Keratinocyte (primary cell): ENCODE measurements at regions not wholly inside any gene's neighbourhood (a gene's known extent, or its start where the extent isn't known, plus 50 kb on each side); places are given as distances from the start of the nearest gene placed in this dataset.

Source experiments
- EZH2 ChIP-seq: IDR thresholded peaks from one replicate; pipeline ENCODE4 v1.6.1; 2012; ENCODE audit warnings: inconsistent platforms, mild to moderate bottlenecking, low read length, moderate library complexity
- TF ChIP-seq, protein P1 (sequence below), 3 experiments: IDR thresholded peaks in 1 of 3; conservative IDR thresholded peaks in 1 of 3; optimal IDR thresholded peaks in 1 of 3; 2 replicates in 2 of 3; 3 replicates in 1 of 3; pipeline versions ENCODE3 to v1.5.1; 2011; ENCODE audit warnings: low read length in 3 of 3, mild to moderate bottlenecking in 3 of 3, moderate library complexity in 2 of 3, control low read depth in 1 of 3, inconsistent platforms in 1 of 3; ENCODE audit not compliant: insufficient read depth in 2 of 3; ENCODE audit errors: extremely low read depth in 1 of 3

GRCh38 chr21:26297851-26298250 lies 127.3 kb upstream of the APP start:
- TF ChIP-seq, protein P1, sequence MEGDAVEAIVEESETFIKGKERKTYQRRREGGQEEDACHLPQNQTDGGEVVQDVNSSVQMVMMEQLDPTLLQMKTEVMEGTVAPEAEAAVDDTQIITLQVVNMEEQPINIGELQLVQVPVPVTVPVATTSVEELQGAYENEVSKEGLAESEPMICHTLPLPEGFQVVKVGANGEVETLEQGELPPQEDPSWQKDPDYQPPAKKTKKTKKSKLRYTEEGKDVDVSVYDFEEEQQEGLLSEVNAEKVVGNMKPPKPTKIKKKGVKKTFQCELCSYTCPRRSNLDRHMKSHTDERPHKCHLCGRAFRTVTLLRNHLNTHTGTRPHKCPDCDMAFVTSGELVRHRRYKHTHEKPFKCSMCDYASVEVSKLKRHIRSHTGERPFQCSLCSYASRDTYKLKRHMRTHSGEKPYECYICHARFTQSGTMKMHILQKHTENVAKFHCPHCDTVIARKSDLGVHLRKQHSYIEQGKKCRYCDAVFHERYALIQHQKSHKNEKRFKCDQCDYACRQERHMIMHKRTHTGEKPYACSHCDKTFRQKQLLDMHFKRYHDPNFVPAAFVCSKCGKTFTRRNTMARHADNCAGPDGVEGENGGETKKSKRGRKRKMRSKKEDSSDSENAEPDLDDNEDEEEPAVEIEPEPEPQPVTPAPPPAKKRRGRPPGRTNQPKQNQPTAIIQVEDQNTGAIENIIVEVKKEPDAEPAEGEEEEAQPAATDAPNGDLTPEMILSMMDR (optimal IDR thresholded peaks at IDR 0.05 in 1 of 3, IDR thresholded peaks at IDR 0.05 in 1 of 3, conservative IDR thresholded peaks at IDR 0.05 in 1 of 3; ENCODE audit: extremely low read depth in 1 of 3, insufficient read depth in 2 of 3, low read length in 3 of 3): no peak
- no peak for TF ChIP-seq EZH2
